ENCODE measurements at regions not wholly inside any gene's neighbourhood (a gene's known extent, or its start where the extent isn't known, plus 50 kb on each side); places are given as distances from the start of the nearest gene placed in this dataset.

DNA sequence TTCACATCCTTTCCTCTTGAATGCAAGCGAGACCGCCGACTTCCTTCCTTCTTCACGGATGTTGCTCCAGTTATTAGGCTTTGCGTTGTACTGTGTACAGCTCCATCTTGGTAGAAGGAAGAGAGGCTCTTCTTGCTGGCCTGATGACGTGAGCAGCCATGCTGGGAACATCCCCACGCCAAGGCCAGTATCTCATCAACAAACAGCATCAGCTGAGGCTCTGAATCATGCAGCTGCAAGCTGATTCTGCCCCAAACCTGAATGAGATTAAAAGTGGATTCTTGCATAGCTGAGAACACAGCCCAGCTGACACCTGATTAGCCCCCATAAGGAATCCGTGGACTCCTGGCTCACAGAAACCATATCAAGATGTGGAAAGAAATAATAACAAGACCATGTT lies 809.6 kb downstream of the EFNB2 start:
- TF ChIP-seq, protein P1, sequence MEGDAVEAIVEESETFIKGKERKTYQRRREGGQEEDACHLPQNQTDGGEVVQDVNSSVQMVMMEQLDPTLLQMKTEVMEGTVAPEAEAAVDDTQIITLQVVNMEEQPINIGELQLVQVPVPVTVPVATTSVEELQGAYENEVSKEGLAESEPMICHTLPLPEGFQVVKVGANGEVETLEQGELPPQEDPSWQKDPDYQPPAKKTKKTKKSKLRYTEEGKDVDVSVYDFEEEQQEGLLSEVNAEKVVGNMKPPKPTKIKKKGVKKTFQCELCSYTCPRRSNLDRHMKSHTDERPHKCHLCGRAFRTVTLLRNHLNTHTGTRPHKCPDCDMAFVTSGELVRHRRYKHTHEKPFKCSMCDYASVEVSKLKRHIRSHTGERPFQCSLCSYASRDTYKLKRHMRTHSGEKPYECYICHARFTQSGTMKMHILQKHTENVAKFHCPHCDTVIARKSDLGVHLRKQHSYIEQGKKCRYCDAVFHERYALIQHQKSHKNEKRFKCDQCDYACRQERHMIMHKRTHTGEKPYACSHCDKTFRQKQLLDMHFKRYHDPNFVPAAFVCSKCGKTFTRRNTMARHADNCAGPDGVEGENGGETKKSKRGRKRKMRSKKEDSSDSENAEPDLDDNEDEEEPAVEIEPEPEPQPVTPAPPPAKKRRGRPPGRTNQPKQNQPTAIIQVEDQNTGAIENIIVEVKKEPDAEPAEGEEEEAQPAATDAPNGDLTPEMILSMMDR (IDR thresholded peaks at IDR 0.05), result no peak
- no peak for TF ChIP-seq POLR2A (IDR thresholded peaks at IDR 0.05)
- Histone ChIP-seq H3K27ac (no peak overlapping the region), H3K4me3 (no peak overlapping the region), H3K36me3 (no peaks in the 10 kb centered on the region), H3K9me3 (no peaks in the 10 kb centered on the region), H3K4me1 (no peaks in the 10 kb centered on the region), H3K27me3 (no peaks in the 10 kb centered on the region)
- DNase-seq, result no peak
- intact Hi-C loops (cut with DNase I; ENCODE audit: low total_unique reads), result no loop called here

DNA sequence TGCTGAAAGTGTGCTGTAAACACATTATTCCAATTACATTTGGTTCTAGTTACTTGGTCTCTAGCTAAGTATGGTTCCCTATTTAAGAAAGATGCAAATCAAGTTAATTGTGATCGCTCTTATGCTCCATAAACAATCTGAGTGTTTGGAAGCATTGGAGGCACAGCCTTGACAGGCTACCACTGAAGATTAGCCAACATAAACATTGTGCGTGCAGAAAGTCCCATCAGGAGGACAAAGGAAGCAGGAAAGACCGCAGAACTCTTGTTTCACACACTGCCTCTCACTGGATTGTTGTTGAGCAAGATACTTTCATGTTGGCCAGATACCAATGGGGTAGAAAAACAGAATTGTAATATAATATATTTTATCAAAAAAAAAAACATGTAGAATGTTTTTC lies 814.4 kb downstream of the EFNB2 start:
- TF ChIP-seq, protein P1 (IDR thresholded peaks at IDR 0.05), result no peak
- no peak for TF ChIP-seq POLR2A (IDR thresholded peaks at IDR 0.05)
- DNase-seq, result no peak
- Histone ChIP-seq H3K27me3 (no peaks in the 10 kb centered on the region), H3K27ac (no peak overlapping the region), H3K36me3 (no peaks in the 10 kb centered on the region), H3K4me3 (no peak overlapping the region), H3K4me1 (no peaks in the 10 kb centered on the region), H3K9me3 (no peaks in the 10 kb centered on the region)
- intact Hi-C loops (cut with DNase I; ENCODE audit: low total_unique reads), result no loop called here

DNA sequence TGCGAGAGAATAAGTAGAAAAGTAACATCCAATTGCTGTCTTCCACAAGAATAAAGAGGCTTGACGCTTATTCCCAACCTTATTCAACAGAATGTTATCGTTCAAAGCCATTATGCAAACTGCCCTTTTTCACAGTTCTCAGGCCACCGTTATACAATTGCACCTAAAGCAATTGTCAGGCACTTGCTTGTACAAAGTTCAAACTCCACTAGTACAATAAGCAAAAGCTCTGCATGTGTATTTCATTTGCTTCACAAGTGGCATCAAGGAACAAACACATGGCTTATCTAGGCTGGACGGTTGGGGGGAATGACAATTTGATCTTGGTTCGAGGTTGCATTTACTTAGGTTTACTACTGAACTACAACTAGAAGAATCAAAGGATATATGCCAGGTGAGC lies 815.6 kb downstream of the EFNB2 start:
- intact Hi-C loops (cut with DNase I; ENCODE audit: low total_unique reads), result no loop called here
- TF ChIP-seq, protein P1 (IDR thresholded peaks at IDR 0.05), result no peak
- no peak for TF ChIP-seq POLR2A (IDR thresholded peaks at IDR 0.05)

DNA sequence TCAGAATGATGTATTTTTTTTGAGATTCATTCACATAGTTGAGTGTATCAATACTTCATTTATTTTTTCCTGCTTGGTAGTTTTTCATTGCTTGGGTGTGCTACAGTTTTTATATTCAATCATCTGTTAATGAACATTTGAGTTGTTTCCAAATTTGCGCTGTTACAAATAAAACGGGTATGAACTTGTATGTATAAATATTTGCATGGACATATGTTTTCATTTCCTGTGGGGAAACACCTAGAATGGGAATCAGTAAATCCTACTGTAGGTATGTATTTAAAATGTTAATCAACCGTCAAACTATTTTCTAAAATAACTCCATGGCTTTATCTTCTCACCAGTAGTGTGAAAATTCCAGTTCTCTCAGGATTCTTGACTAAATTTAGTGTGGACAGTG lies 826.3 kb downstream of the EFNB2 start:
- no peaks in the 10 kb centered on the region for H3K4me1 ChIP-seq
- H3K36me3 ChIP-seq, result no peaks in the 10 kb centered on the region
- no peak overlapping the region for H3K4me3 ChIP-seq
- no peaks in the 10 kb centered on the region for H3K9me3 ChIP-seq
- no peak overlapping the region for H3K27ac ChIP-seq
- DNase-seq, result no peak
- intact Hi-C loops (cut with DNase I; ENCODE audit: low total_unique reads), result no loop called here
- TF ChIP-seq POLR2A (IDR thresholded peaks at IDR 0.05), result no peak
- TF ChIP-seq, protein P1 (IDR thresholded peaks at IDR 0.05), result no peak
- no peaks in the 10 kb centered on the region for H3K27me3 ChIP-seq

More for the DNA sequence above, 815.6 kb downstream of the EFNB2 start:
- Histone ChIP-seq H3K27ac (no peak overlapping the region), H3K4me3 (no peak overlapping the region), H3K9me3 (no peaks in the 10 kb centered on the region), H3K27me3 (no peaks in the 10 kb centered on the region), H3K36me3 (no peaks in the 10 kb centered on the region), H3K4me1 (no peaks in the 10 kb centered on the region)
- DNase-seq, result no peak

DNA sequence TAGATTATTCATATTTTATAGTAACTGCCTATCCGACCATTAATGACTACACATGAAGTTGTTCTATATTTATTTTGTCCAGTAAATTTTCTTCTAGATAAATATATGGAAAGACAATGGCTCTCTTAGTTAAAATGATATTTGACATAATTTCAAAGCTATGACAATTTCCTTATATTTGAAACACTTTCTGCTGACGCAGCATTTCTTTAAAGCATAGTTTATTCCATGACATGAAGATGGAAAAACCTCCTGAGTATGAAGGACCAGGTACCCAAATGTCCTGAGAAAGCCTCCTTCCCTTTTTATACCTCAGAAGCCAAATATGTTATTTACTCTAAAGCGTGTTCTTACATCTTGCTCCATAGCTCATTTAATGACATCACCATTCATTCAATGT lies 831.6 kb downstream of the EFNB2 start:
- H3K27ac ChIP-seq, result no peak overlapping the region
- intact Hi-C loops (cut with DNase I; ENCODE audit: low total_unique reads), result no loop called here
- no peak for DNase-seq
- no peak overlapping the region for H3K4me3 ChIP-seq
- no peaks in the 10 kb centered on the region for H3K36me3 ChIP-seq
- TF ChIP-seq, protein P1 (IDR thresholded peaks at IDR 0.05), result no peak
- no peak for TF ChIP-seq POLR2A (IDR thresholded peaks at IDR 0.05)
- no peaks in the 10 kb centered on the region for H3K4me1 ChIP-seq
- H3K27me3 ChIP-seq, result no peaks in the 10 kb centered on the region
- no peaks in the 10 kb centered on the region for H3K9me3 ChIP-seq
